ENCODE measurements at regions not wholly inside any gene's neighbourhood (a gene's known extent, or its start where the extent isn't known, plus 50 kb on each side); places are given as distances from the start of the nearest gene placed in this dataset.

DNA sequence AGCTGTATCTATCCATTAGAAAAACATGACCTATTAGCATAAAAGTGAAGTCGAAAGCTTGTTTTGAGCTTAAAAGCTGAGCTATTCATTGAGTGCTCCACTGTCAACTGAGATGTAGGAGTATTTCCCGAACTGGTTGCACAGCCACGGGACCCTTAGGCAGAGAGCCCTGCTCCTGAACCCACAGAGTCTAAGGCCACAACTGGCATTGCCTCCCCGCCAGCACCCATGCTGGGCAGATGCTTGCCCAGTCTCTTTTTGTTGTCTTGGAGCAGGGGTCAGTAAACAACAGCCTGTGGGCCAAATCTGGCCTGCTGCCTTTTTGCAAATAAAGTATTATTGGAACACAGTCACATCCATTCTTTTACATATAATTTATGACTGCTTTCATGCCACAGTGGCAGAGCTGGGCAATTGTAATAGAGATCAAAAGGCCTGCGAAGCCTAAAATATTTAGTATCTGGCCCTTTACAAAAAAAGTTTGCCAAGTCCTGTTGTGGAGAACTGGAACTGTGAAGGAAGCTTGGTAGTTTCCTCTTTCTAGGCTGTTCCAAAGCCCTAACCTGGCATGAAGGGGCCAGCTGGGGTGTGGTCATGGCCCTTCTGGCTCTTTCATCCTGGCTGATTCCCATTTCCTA is 58.4 kb upstream of the WAPL start:
- TF ChIP-seq, protein P1, sequence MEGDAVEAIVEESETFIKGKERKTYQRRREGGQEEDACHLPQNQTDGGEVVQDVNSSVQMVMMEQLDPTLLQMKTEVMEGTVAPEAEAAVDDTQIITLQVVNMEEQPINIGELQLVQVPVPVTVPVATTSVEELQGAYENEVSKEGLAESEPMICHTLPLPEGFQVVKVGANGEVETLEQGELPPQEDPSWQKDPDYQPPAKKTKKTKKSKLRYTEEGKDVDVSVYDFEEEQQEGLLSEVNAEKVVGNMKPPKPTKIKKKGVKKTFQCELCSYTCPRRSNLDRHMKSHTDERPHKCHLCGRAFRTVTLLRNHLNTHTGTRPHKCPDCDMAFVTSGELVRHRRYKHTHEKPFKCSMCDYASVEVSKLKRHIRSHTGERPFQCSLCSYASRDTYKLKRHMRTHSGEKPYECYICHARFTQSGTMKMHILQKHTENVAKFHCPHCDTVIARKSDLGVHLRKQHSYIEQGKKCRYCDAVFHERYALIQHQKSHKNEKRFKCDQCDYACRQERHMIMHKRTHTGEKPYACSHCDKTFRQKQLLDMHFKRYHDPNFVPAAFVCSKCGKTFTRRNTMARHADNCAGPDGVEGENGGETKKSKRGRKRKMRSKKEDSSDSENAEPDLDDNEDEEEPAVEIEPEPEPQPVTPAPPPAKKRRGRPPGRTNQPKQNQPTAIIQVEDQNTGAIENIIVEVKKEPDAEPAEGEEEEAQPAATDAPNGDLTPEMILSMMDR (IDR thresholded peaks at IDR 0.05): no peak
- TF ChIP-seq POLR2A (IDR thresholded peaks at IDR 0.05): no peak
